DND-41 (cell line): ENCODE measurements at regions not wholly inside any gene's neighbourhood (a gene's known extent, or its start where the extent isn't known, plus 50 kb on each side); places are given as distances from the start of the nearest gene placed in this dataset.

ENCODE experiments used
- ATAC-seq: fragments of 200-7000 bp; cut with Tn5 transposase; 3 replicates; pipeline ENCODE4 v1.9.1; 2021; ENCODE audit warnings: low read depth; ENCODE audit not compliant: insufficient read depth
- DNase-seq: peaks from one replicate; pipeline ENCODE4 v3.0.0-alpha.2; 2020
- H2AFZ ChIP-seq: 2 replicates; pipeline ENCODE4 v1.6.0; 2012; ENCODE audit warnings: low read depth, low read length
- H3K27ac ChIP-seq: 2 replicates; pipeline ENCODE4 v1.5.1; 2012; ENCODE audit warnings: low read length, inconsistent platforms
- H3K27me3 ChIP-seq: fragments of 200-600 bp; sonication (generic); 2 replicates; pipeline ENCODE4 v1.6.0; 2012; ENCODE audit warnings: low read length, mild to moderate bottlenecking, inconsistent platforms; ENCODE audit not compliant: insufficient read depth, poor library complexity
- H3K36me3 ChIP-seq: 2 replicates; pipeline ENCODE4 v1.5.1; 2012; ENCODE audit warnings: low read length, inconsistent platforms; ENCODE audit not compliant: insufficient read depth
- H3K4me1 ChIP-seq: 2 replicates; pipeline ENCODE4 v1.5.1; 2012; ENCODE audit warnings: mild to moderate bottlenecking, low read length; ENCODE audit not compliant: insufficient read depth
- H3K4me2 ChIP-seq: 2 replicates; pipeline ENCODE4 v1.6.0; 2012; ENCODE audit warnings: mild to moderate bottlenecking, moderate library complexity, low read length, inconsistent platforms; ENCODE audit not compliant: insufficient read depth
- H3K4me3 ChIP-seq, 2 experiments: fragments of 200-600 bp in 1 of 2; shearing (Covaris generic) in 1 of 2; 2 replicates each; pipeline ENCODE4 v1.5.1; 2012 to 2016; ENCODE audit warnings: inconsistent platforms in 2 of 2, low read length in 2 of 2, mild to moderate bottlenecking in 2 of 2, low read depth in 1 of 2, moderate library complexity in 1 of 2
- H3K79me2 ChIP-seq: 2 replicates; pipeline ENCODE4 v1.6.0; 2012; ENCODE audit warnings: low read length, inconsistent platforms; ENCODE audit not compliant: insufficient read depth
- H3K9ac ChIP-seq: 2 replicates; pipeline ENCODE4 v1.6.0; 2012; ENCODE audit warnings: low read depth, mild to moderate bottlenecking, inconsistent platforms, low read length, moderate library complexity
- H3K9me3 ChIP-seq: 2 replicates; pipeline ENCODE4 v1.5.1; 2012; ENCODE audit warnings: low read length, moderate library complexity, mild to moderate bottlenecking, inconsistent platforms; ENCODE audit not compliant: insufficient read depth, severe bottlenecking
- H4K20me1 ChIP-seq: 2 replicates; pipeline ENCODE4 v1.6.0; 2012; ENCODE audit warnings: low read length; ENCODE audit not compliant: insufficient read depth
- EZH2 ChIP-seq: IDR thresholded peaks from 3 replicates; pipeline ENCODE4 v1.6.1; 2012; ENCODE audit warnings: borderline replicate concordance, low read depth, mild to moderate bottlenecking, moderate library complexity, low read length, inconsistent platforms; ENCODE audit not compliant: severe bottlenecking
- TF ChIP-seq, protein P1 (sequence below): IDR thresholded peaks from 2 replicates; pipeline ENCODE4 v1.5.1; 2012; ENCODE audit warnings: borderline replicate concordance, low read length, moderate library complexity, mild to moderate bottlenecking; ENCODE audit not compliant: poor library complexity, severe bottlenecking; ENCODE audit errors: extremely low read depth

DNA sequence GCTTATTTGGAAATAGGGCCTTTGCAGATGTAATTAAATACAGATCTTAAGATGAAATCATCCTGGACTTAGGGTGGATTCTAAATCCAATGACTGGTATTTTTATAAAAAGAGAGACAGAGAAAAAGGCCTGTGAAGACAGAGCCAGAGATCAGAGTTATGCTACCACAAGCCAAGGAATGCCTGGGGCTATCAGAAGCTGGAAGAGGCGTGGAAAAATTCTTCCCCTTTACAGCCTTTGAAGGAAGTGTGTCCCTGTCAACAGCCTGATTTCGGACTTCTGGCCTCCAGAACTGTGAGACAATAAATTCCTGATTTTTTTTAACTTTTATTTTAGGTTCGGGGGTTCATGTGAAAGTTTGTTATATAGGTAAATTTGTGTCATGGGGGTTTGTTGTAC, 154.1 kb upstream of the CADPS start:
- H3K27me3 ChIP-seq = no peaks in the 10 kb centered on the region
- DNase-seq = no peak
- no peak overlapping the region for H2AFZ ChIP-seq
- no peak overlapping the region for H3K27ac ChIP-seq
- H4K20me1 ChIP-seq = no peaks in the 10 kb centered on the region
- H3K4me2 ChIP-seq = no peak overlapping the region
- no peaks in the 10 kb centered on the region for H3K36me3 ChIP-seq
- H3K79me2 ChIP-seq = no peaks in the 10 kb centered on the region
- H3K9ac ChIP-seq = no peak overlapping the region
- no peaks in the 10 kb centered on the region for H3K9me3 ChIP-seq
- no peak overlapping the region for H3K4me3 ChIP-seq
- TF ChIP-seq, protein P1, sequence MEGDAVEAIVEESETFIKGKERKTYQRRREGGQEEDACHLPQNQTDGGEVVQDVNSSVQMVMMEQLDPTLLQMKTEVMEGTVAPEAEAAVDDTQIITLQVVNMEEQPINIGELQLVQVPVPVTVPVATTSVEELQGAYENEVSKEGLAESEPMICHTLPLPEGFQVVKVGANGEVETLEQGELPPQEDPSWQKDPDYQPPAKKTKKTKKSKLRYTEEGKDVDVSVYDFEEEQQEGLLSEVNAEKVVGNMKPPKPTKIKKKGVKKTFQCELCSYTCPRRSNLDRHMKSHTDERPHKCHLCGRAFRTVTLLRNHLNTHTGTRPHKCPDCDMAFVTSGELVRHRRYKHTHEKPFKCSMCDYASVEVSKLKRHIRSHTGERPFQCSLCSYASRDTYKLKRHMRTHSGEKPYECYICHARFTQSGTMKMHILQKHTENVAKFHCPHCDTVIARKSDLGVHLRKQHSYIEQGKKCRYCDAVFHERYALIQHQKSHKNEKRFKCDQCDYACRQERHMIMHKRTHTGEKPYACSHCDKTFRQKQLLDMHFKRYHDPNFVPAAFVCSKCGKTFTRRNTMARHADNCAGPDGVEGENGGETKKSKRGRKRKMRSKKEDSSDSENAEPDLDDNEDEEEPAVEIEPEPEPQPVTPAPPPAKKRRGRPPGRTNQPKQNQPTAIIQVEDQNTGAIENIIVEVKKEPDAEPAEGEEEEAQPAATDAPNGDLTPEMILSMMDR = no peak
- no peak for TF ChIP-seq EZH2
- ATAC-seq = no peak
- no peaks in the 10 kb centered on the region for H3K4me1 ChIP-seq

GRCh38 chr3:63029921-63030320, 154.7 kb upstream of the CADPS start:
- DNase-seq (no peak), ATAC-seq (no peak)
- Histone ChIP-seq H3K36me3 (no peaks in the 10 kb centered on the region), H3K9me3 (no peaks in the 10 kb centered on the region), H3K4me2 (no peak overlapping the region), H3K27ac (no peak overlapping the region), H3K79me2 (no peaks in the 10 kb centered on the region), H3K27me3 (no peaks in the 10 kb centered on the region), H3K9ac (no peak overlapping the region), H3K4me3 (no peak overlapping the region), H4K20me1 (no peaks in the 10 kb centered on the region), H2AFZ (no peak overlapping the region), H3K4me1 (no peaks in the 10 kb centered on the region)
- no peak for TF ChIP-seq EZH2
- TF ChIP-seq, protein P1 = no peak

GRCh38 chr3:63030666-63031065, 155.4 kb upstream of the CADPS start:
- Histone ChIP-seq H3K4me1 (no peaks in the 10 kb centered on the region), H2AFZ (no peak overlapping the region), H3K27me3 (no peaks in the 10 kb centered on the region), H3K79me2 (no peaks in the 10 kb centered on the region), H3K9ac (no peak overlapping the region), H3K9me3 (no peaks in the 10 kb centered on the region), H3K4me3 (no peak overlapping the region), H3K36me3 (no peaks in the 10 kb centered on the region), H4K20me1 (no peaks in the 10 kb centered on the region), H3K27ac (no peak overlapping the region), H3K4me2 (no peak overlapping the region)
- TF ChIP-seq, protein P1 = no peak
- TF ChIP-seq EZH2 = no peak
- ATAC-seq = no peak
- DNase-seq = no peak

GRCh38 chr3:63032881-63033280, 157.7 kb upstream of the CADPS start:
- Histone ChIP-seq H3K9ac (no peak overlapping the region), H3K4me1 (no peaks in the 10 kb centered on the region), H3K9me3 (no peaks in the 10 kb centered on the region), H3K4me2 (no peak overlapping the region), H3K27ac (no peak overlapping the region), H3K36me3 (no peaks in the 10 kb centered on the region), H4K20me1 (no peaks in the 10 kb centered on the region), H3K27me3 (no peaks in the 10 kb centered on the region), H3K4me3 (no peak overlapping the region), H2AFZ (no peak overlapping the region), H3K79me2 (no peaks in the 10 kb centered on the region)
- no peak for TF ChIP-seq EZH2
- TF ChIP-seq, protein P1 = no peak
- DNase-seq (no peak), ATAC-seq (no peak)
